Endodermal cell (in vitro differentiated cells): ENCODE measurements at regions not wholly inside any gene's neighbourhood (a gene's known extent, or its start where the extent isn't known, plus 50 kb on each side); places are given as distances from the start of the nearest gene placed in this dataset.
A peak's percentile ranks its signal among the peaks of the same experiment; 100 is the strongest.

Source experiments
- DNase-seq: peaks from one replicate; pipeline ENCODE4 v3.0.0-alpha.2; 2017
- H3K27ac ChIP-seq: 2 replicates; pipeline ENCODE4 v1.5.1; 2013; ENCODE audit warnings: mild to moderate bottlenecking, low read depth, low read length, moderate library complexity
- H3K27me3 ChIP-seq: 2 replicates; pipeline ENCODE4 v1.6.1; 2013; ENCODE audit warnings: mild to moderate bottlenecking, low read length, moderate library complexity; ENCODE audit not compliant: insufficient read depth, control insufficient read depth, poor library complexity, severe bottlenecking
- H3K36me3 ChIP-seq: 2 replicates; pipeline ENCODE4 v1.7.0; 2013; ENCODE audit warnings: mild to moderate bottlenecking, low read length, moderate library complexity; ENCODE audit not compliant: control insufficient read depth, insufficient read depth
- H3K4me1 ChIP-seq: one replicate; pipeline ENCODE4 v1.7.0; 2013; ENCODE audit warnings: low read length; ENCODE audit not compliant: control insufficient read depth, insufficient read depth
- H3K4me3 ChIP-seq: 2 replicates; pipeline ENCODE4 v1.5.1; 2013; ENCODE audit warnings: mild to moderate bottlenecking, low read length, moderate library complexity
- H3K9ac ChIP-seq: 2 replicates; pipeline ENCODE4 v1.6.1; 2013; ENCODE audit warnings: mild to moderate bottlenecking, low read length, moderate library complexity; ENCODE audit not compliant: poor library complexity, severe bottlenecking; ENCODE audit errors: extremely low read depth
- H3K9me3 ChIP-seq: 2 replicates; pipeline ENCODE4 v1.6.1; 2013; ENCODE audit warnings: mild to moderate bottlenecking, low read length, moderate library complexity; ENCODE audit not compliant: control insufficient read depth
- H3K27ac Mint-ChIP-seq: 2 replicates; pipeline ENCODE4 v1.8.0; 2020; ENCODE audit warnings: mixed read lengths
- H3K27me3 Mint-ChIP-seq: 2 replicates; pipeline ENCODE4 v1.8.0; 2021; ENCODE audit warnings: mild to moderate bottlenecking, mixed read lengths; ENCODE audit not compliant: insufficient read depth
- H3K36me3 Mint-ChIP-seq: 2 replicates; pipeline ENCODE4 v1.8.0; 2020; ENCODE audit warnings: low read depth, mixed read lengths
- H3K4me1 Mint-ChIP-seq: 2 replicates; pipeline ENCODE4 v1.8.0; 2020; ENCODE audit warnings: mixed read lengths
- H3K4me3 Mint-ChIP-seq: 2 replicates; pipeline ENCODE4 v1.8.0; 2020; ENCODE audit warnings: mild to moderate bottlenecking, moderate library complexity, mixed read lengths
- H3K9me3 Mint-ChIP-seq: 2 replicates; pipeline ENCODE4 v1.8.0; 2020; ENCODE audit warnings: mild to moderate bottlenecking, mixed read lengths
- WGBS, 2 experiments: methylation state at CpG; one replicate each; pipeline versions ENCODE4 v1.1.5 to v1.1.7; 2013; ENCODE audit warnings: missing lambda C conversion rate in 2 of 2, mixed read lengths in 1 of 2; ENCODE audit not compliant: insufficient coverage in 1 of 2, insufficient read length in 1 of 2; 5-methylcytosine and 5-hydroxymethylcytosine counted together
- TF ChIP-seq, protein P1 (sequence below): fragments of 200-600 bp; sonication (generic); conservative IDR thresholded peaks from 2 replicates; pipeline ENCODE4 v1.5.0; 2021; ENCODE audit warnings: antibody characterized with exemption, mild to moderate bottlenecking

DNA sequence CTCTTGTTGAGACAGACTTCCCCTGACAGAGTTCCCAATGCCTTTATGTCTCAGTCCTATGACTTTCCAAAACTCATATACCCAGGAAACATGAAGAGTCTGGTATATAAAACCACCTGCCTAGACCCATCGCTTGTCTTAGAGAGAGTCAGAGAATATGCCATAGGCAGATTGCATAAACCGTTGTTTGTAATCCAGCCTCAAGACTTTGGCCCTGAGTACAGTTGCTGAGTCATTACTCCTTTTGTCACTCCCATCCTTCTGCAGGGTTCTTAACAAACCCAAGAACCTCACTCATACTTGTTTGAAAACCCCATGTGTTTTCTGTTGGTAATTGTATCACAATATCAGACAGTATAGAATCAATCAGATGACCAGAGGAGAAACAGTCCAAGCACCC is 616.3 kb downstream of the SLCO4C1 start:
- Histone ChIP-seq H3K9me3 (no peaks in the 10 kb centered on the region), H3K27me3 (no peaks in the 10 kb centered on the region), H3K4me1 (no peaks in the 10 kb centered on the region), H3K36me3 (no peaks in the 10 kb centered on the region), H3K27ac (no peak overlapping the region), H3K9ac (no peak overlapping the region), H3K4me3 (no peak overlapping the region)
- WGBS, 2 experiments, result 94 to 100% methylated on average over 1 to 2 of the region's 2 CpGs
- TF ChIP-seq, protein P1, sequence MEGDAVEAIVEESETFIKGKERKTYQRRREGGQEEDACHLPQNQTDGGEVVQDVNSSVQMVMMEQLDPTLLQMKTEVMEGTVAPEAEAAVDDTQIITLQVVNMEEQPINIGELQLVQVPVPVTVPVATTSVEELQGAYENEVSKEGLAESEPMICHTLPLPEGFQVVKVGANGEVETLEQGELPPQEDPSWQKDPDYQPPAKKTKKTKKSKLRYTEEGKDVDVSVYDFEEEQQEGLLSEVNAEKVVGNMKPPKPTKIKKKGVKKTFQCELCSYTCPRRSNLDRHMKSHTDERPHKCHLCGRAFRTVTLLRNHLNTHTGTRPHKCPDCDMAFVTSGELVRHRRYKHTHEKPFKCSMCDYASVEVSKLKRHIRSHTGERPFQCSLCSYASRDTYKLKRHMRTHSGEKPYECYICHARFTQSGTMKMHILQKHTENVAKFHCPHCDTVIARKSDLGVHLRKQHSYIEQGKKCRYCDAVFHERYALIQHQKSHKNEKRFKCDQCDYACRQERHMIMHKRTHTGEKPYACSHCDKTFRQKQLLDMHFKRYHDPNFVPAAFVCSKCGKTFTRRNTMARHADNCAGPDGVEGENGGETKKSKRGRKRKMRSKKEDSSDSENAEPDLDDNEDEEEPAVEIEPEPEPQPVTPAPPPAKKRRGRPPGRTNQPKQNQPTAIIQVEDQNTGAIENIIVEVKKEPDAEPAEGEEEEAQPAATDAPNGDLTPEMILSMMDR, result no peak
- H3K4me3 Mint-ChIP-seq, result no peak overlapping the region
- no peak for DNase-seq
- H3K36me3 Mint-ChIP-seq, result no peaks in the 10 kb centered on the region
- no peak overlapping the region for H3K27ac Mint-ChIP-seq
- no peaks in the 10 kb centered on the region for H3K9me3 Mint-ChIP-seq
- peaks cover 12% of the 10 kb centered on the region for H3K4me1 Mint-ChIP-seq
- H3K27me3 Mint-ChIP-seq, result no peaks in the 10 kb centered on the region

DNA sequence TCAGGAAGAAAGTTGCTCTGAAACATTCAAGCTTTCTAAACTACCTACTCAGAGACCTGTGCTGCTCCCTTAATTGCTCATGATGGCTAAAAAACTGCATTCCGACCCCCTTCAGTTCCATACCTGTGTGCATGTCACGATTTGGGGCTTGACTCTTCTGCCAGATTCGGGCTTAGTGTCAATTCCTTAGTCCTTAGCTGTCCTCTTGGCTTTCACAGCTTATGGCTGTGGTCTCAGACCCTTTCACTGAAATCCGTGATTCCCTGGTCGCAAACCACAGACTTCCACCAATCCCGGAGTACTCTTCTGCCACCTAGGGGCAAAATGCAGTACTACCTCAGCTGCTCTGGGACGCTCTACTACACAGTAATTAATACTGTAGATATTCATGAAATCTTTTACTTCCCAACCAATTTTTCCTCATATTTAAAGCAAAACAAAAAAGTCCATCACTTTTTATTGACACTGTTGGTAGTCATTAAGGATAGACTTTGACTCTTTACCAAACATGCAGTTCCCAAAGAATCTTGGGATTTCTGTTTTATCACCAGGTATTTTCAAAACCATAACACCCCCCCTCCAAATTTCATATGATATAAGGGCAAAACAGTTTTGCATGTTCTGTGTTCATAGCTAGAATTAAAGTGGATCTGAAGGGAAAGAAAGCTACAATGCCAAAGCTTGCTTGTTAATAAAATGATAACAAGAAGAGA is 617.4 kb downstream of the SLCO4C1 start:
- peaks cover 12% of the 10 kb centered on the region for H3K4me1 Mint-ChIP-seq
- H3K27ac Mint-ChIP-seq, result peak overlapping the region; percentile 82
- H3K4me3 Mint-ChIP-seq, result peak overlapping the region; percentile 15
- H3K9ac ChIP-seq, result peak overlapping the region; percentile 24
- peak overlapping the region; percentile 61 for H3K4me3 ChIP-seq
- H3K9me3 ChIP-seq, result no peaks in the 10 kb centered on the region
- H3K36me3 ChIP-seq, result no peaks in the 10 kb centered on the region
- no peaks in the 10 kb centered on the region for H3K9me3 Mint-ChIP-seq
- H3K4me1 ChIP-seq, result no peaks in the 10 kb centered on the region
- 12 to 19% methylated on average over 7 of the region's 7 CpGs for WGBS, 2 experiments
- no peaks in the 10 kb centered on the region for H3K27me3 ChIP-seq
- TF ChIP-seq, protein P1, result peak; percentile 92
- H3K27me3 Mint-ChIP-seq, result no peaks in the 10 kb centered on the region
- DNase-seq, result peak; percentile 93
- H3K36me3 Mint-ChIP-seq, result no peaks in the 10 kb centered on the region
- no peak overlapping the region for H3K27ac ChIP-seq

DNA sequence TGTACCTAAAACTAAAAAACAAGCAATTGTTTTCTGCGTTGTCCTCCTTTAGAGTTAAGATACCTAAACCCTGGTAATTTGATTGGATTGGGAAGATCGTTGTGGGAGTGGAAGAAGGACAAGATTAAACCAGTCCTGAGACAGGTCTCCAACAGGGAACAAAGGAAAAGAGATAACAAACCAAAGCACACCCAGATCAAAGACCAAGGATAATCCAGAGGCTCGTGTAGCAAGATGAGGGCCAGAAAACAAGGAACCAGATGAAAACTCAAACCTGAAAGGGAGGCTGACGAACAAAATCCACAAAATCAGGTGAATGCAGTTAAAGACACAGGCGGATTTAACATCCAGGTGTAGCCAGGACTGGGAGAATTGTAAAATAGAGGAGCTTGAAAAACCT is 618.1 kb downstream of the SLCO4C1 start:
- Histone ChIP-seq H3K27ac (no peak overlapping the region), H3K9me3 (no peaks in the 10 kb centered on the region), H3K4me1 (no peaks in the 10 kb centered on the region), H3K9ac (peak overlapping the region; percentile 24), H3K4me3 (peak overlapping the region; percentile 61), H3K27me3 (no peaks in the 10 kb centered on the region), H3K36me3 (no peaks in the 10 kb centered on the region)
- 41 to 76% methylated on average over 2 to 5 of the region's 5 CpGs for WGBS, 2 experiments
- Mint-ChIP-seq H3K4me1 (peaks cover 8% of the 10 kb centered on the region), H3K27me3 (no peaks in the 10 kb centered on the region), H3K27ac (peak overlapping the region; percentile 82), H3K9me3 (no peaks in the 10 kb centered on the region), H3K4me3 (peak overlapping the region; percentile 15), H3K36me3 (no peaks in the 10 kb centered on the region)
- DNase-seq, result peak; percentile 59
- TF ChIP-seq, protein P1, result no peak
